ENCODE measurements at regions not wholly inside any gene's neighbourhood (a gene's known extent, or its start where the extent isn't known, plus 50 kb on each side); places are given as distances from the start of the nearest gene placed in this dataset.

DNA sequence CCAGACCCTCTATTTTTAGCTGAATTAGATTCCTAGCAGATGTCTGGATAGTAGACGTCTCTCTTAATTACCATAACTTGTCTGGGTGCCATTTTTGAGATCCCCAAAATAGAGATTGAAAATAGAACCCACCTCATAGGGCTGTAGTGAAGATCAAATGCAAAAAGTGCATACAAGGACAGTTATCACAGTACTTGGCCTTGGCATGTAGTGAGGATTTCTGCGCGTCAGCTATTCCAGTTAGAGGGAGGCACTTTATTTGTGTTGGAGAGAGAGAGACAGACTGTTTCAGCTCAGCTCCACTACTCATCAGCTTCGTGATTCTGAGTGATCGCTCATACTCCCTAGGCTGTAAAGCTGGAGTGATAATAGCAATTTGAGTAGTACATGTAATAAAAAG, 59.6 kb upstream of the CDH13 start:
- no TSS peak for BruUV-seq (replicated peaks)
- H3K9me3 ChIP-seq (ENCODE audit: control insufficient read depth, insufficient read depth, low read depth, low read length), result no peaks in the 10 kb centered on the region
- no peaks in the 10 kb centered on the region for H3K4me1 ChIP-seq (ENCODE audit: control insufficient read depth, insufficient read depth, low read length)
- ChIA-PET CTCF (no interaction called here), POLR2A (no interaction called here)
- TF ChIP-seq REST (IDR thresholded peaks at IDR 0.05; ENCODE audit: insufficient read depth in 1 of 2, low read depth in 2 of 2, low read length in 1 of 2) (no peak), TCF7L2 (IDR thresholded peaks at IDR 0.05; ENCODE audit: low read depth, low read length) (no peak), SIN3A (IDR thresholded peaks at IDR 0.05; ENCODE audit: borderline replicate concordance, insufficient read depth, low read depth, low read length) (no peak), POLR2AphosphoS5 (IDR thresholded peaks at IDR 0.05; ENCODE audit: low read depth, low read length) (no peak), CTCF (IDR thresholded peaks at IDR 0.05) (no peak)
- H3K36me3 ChIP-seq (ENCODE audit: control insufficient read depth, insufficient read depth, low read length), result no peaks in the 10 kb centered on the region
- intact Hi-C loops (cut with micrococcal nuclease; ENCODE audit: unreplicated experiment) (no loop called here), in situ Hi-C loops (cut with HindIII; ENCODE audit: low pct_unique_long_range_greater_than_20kb, low sequenced_read_pairs) (no loop called here)
- no peak overlapping the region for H3K4me3 ChIP-seq (ENCODE audit: low read depth in 2 of 2, low read length in 2 of 2)
- ATAC-seq (no peak), DNase-seq (ENCODE audit: low read depth, low spot score) (no peak)
- H3K27me3 ChIP-seq (ENCODE audit: control insufficient read depth, insufficient read depth, low read length), result no peaks in the 10 kb centered on the region
- no peak overlapping the region for H3K27ac ChIP-seq (ENCODE audit: low read length)

DNA sequence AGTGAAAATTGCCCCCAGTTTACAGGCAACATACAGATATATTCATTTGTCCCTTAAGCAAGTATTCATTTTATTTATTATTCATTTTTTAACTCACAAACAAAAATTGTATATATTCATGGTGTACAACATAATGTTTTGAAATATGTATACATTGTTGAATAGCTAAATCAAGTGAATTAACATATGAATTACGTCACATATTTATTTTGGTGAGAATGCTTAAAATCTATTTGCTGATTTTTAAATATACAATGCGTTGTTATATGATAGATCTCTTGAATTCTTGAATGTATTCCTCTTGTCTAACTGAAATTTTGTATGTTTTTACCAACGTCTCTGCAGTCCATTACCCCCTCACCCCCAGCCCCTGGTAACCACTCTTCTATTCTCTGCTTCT, 63.4 kb upstream of the CDH13 start:
- CTCF ChIA-PET, result no interaction called here
- ATAC-seq, result no peak
- no TSS peak for BruUV-seq (replicated peaks)

More for the DNA sequence above, 63.4 kb upstream of the CDH13 start:
- no peak for DNase-seq (ENCODE audit: low read depth, low spot score)
- Histone ChIP-seq H3K36me3 (ENCODE audit: control insufficient read depth, insufficient read depth, low read length) (no peaks in the 10 kb centered on the region), H3K9me3 (ENCODE audit: control insufficient read depth, insufficient read depth, low read depth, low read length) (no peaks in the 10 kb centered on the region), H3K27ac (ENCODE audit: low read length) (no peak overlapping the region), H3K27me3 (ENCODE audit: control insufficient read depth, insufficient read depth, low read length) (no peaks in the 10 kb centered on the region), H3K4me3 (ENCODE audit: low read depth in 2 of 2, low read length in 2 of 2) (no peak overlapping the region), H3K4me1 (ENCODE audit: control insufficient read depth, insufficient read depth, low read length) (no peaks in the 10 kb centered on the region)
- TF ChIP-seq REST (IDR thresholded peaks at IDR 0.05; ENCODE audit: insufficient read depth in 1 of 2, low read depth in 2 of 2, low read length in 1 of 2) (no peak), POLR2AphosphoS5 (IDR thresholded peaks at IDR 0.05; ENCODE audit: low read depth, low read length) (no peak), TCF7L2 (IDR thresholded peaks at IDR 0.05; ENCODE audit: low read depth, low read length) (no peak), CTCF (IDR thresholded peaks at IDR 0.05) (no peak), SIN3A (IDR thresholded peaks at IDR 0.05; ENCODE audit: borderline replicate concordance, insufficient read depth, low read depth, low read length) (no peak)
- intact Hi-C loops (cut with micrococcal nuclease; ENCODE audit: unreplicated experiment) (no loop called here), in situ Hi-C loops (cut with HindIII; ENCODE audit: low pct_unique_long_range_greater_than_20kb, low sequenced_read_pairs) (no loop called here)
- POLR2A ChIA-PET, result no interaction called here
